ENCODE measurements at regions not wholly inside any gene's neighbourhood (a gene's known extent, or its start where the extent isn't known, plus 50 kb on each side); places are given as distances from the start of the nearest gene placed in this dataset.

DNA sequence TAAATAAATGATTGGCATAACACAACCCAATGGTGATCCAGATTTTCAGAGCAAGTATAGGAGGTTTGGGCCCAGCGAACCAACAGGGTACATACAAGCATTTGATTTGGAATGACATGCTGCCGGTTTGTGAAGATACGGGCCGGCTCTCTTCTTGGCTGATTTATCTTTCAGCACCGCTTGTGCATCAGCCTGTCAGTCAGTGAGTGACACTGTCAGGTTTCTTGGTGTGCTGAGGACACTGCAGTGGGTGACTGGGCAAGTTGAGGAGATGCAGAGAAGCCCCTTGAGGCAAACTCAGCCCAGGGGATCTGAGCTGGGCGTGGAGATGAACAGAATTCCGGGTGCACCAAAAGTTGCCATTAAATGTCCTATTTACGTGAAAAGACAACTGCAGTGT lies 194.5 kb downstream of the SNX10 start:
- no peak overlapping the region for H3K4me3 ChIP-seq (replicated peaks; ENCODE audit: insufficient read depth, low read length)
- no peak for TF ChIP-seq SPI1 (IDR thresholded peaks at IDR 0.05; ENCODE audit: borderline replicate concordance, low read depth)
- TF ChIP-seq, protein P1, sequence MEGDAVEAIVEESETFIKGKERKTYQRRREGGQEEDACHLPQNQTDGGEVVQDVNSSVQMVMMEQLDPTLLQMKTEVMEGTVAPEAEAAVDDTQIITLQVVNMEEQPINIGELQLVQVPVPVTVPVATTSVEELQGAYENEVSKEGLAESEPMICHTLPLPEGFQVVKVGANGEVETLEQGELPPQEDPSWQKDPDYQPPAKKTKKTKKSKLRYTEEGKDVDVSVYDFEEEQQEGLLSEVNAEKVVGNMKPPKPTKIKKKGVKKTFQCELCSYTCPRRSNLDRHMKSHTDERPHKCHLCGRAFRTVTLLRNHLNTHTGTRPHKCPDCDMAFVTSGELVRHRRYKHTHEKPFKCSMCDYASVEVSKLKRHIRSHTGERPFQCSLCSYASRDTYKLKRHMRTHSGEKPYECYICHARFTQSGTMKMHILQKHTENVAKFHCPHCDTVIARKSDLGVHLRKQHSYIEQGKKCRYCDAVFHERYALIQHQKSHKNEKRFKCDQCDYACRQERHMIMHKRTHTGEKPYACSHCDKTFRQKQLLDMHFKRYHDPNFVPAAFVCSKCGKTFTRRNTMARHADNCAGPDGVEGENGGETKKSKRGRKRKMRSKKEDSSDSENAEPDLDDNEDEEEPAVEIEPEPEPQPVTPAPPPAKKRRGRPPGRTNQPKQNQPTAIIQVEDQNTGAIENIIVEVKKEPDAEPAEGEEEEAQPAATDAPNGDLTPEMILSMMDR (IDR thresholded peaks at IDR 0.05; ENCODE audit: insufficient read depth, low read length) = no peak
- TF ChIP-seq, protein P2, sequence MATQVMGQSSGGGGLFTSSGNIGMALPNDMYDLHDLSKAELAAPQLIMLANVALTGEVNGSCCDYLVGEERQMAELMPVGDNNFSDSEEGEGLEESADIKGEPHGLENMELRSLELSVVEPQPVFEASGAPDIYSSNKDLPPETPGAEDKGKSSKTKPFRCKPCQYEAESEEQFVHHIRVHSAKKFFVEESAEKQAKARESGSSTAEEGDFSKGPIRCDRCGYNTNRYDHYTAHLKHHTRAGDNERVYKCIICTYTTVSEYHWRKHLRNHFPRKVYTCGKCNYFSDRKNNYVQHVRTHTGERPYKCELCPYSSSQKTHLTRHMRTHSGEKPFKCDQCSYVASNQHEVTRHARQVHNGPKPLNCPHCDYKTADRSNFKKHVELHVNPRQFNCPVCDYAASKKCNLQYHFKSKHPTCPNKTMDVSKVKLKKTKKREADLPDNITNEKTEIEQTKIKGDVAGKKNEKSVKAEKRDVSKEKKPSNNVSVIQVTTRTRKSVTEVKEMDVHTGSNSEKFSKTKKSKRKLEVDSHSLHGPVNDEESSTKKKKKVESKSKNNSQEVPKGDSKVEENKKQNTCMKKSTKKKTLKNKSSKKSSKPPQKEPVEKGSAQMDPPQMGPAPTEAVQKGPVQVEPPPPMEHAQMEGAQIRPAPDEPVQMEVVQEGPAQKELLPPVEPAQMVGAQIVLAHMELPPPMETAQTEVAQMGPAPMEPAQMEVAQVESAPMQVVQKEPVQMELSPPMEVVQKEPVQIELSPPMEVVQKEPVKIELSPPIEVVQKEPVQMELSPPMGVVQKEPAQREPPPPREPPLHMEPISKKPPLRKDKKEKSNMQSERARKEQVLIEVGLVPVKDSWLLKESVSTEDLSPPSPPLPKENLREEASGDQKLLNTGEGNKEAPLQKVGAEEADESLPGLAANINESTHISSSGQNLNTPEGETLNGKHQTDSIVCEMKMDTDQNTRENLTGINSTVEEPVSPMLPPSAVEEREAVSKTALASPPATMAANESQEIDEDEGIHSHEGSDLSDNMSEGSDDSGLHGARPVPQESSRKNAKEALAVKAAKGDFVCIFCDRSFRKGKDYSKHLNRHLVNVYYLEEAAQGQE (IDR thresholded peaks at IDR 0.05; ENCODE audit: insufficient replicate concordance, low read depth) = no peak
- no peak for TF ChIP-seq POLR2AphosphoS5 (IDR thresholded peaks at IDR 0.05; ENCODE audit: low read depth)
- TF ChIP-seq GABPA (IDR thresholded peaks at IDR 0.05; ENCODE audit: low read depth) = no peak
- no peak overlapping the region for H3K27ac ChIP-seq (replicated peaks)
- DNase-seq (ENCODE audit: low read depth in 1 of 2, low spot score in 1 of 2) = no peak
- peaks cover 2% of the 10 kb centered on the region for H3K27me3 ChIP-seq (ENCODE audit: insufficient read depth, poor library complexity, severe bottlenecking)

DNA sequence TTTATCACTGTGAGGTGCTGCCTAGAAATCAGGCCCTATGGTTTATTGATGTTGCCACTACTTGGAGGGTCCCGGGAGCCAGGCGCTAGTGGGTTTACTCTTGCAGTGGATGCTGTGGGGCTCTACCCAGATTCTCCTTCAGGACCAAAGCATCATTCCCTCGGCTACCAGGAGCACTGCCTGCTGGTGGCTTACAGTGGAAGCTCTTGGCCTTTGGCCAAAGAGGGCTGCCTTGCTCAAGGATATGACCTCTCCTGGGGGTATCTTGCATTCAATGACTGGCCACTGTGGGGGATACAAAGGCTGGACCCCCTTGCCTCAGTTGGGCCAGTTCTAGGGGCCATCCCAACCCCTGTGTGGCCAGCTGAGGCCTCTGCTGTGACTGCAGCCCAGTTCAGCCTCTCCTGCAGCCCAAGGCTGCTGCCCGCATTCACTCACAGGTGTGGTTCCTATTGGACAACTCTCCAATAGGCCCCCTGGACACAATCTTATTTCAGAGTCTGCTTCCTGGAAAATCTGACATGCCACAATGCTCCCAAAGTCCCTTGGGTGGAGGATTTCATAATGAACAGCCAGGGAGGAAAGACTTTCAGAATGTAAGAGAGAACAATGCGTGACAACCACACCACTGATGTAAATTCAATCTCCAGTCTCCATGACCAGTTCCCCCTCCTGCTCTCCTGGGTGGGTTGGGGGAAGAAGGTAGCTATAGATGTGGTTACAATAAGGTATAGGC lies 196.3 kb downstream of the SNX10 start:
- TF ChIP-seq, protein P1 (IDR thresholded peaks at IDR 0.05; ENCODE audit: insufficient read depth, low read length) = no peak
- no peak for TF ChIP-seq POLR2AphosphoS5 (IDR thresholded peaks at IDR 0.05; ENCODE audit: low read depth)
- TF ChIP-seq, protein P2 (IDR thresholded peaks at IDR 0.05; ENCODE audit: insufficient replicate concordance, low read depth) = no peak
- TF ChIP-seq GABPA (IDR thresholded peaks at IDR 0.05; ENCODE audit: low read depth) = no peak
- TF ChIP-seq SPI1 (IDR thresholded peaks at IDR 0.05; ENCODE audit: borderline replicate concordance, low read depth) = no peak
- no peak for DNase-seq (ENCODE audit: low read depth in 1 of 2, low spot score in 1 of 2)
- no peaks in the 10 kb centered on the region for H3K27me3 ChIP-seq (ENCODE audit: insufficient read depth, poor library complexity, severe bottlenecking)

DNA sequence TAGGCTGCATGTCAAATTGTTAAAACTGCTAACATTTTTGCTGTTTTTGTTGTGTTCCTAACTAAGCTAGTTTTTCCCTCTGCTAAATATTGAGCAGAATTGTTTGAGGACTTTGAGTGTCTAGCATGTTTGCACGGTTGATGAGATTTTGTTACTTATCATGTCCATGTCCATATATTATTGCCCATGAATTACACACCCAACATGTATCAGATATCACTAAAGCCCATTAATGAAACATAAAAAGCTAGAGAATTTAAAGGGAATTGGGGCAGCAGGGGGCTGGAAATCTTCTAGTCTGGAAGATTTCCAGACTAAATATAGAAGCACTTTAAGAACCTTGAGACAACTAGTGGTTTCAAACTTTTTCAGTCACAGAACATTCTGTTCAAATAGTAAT lies 197.7 kb downstream of the SNX10 start:
- Histone ChIP-seq H3K27me3 (ENCODE audit: insufficient read depth, poor library complexity, severe bottlenecking) (no peaks in the 10 kb centered on the region), H3K4me3 (replicated peaks; ENCODE audit: insufficient read depth, low read length) (no peak overlapping the region), H3K27ac (replicated peaks) (no peak overlapping the region)
- TF ChIP-seq GABPA (IDR thresholded peaks at IDR 0.05; ENCODE audit: low read depth) (no peak), SPI1 (IDR thresholded peaks at IDR 0.05; ENCODE audit: borderline replicate concordance, low read depth) (no peak), POLR2AphosphoS5 (IDR thresholded peaks at IDR 0.05; ENCODE audit: low read depth) (no peak)
- TF ChIP-seq, protein P2 (IDR thresholded peaks at IDR 0.05; ENCODE audit: insufficient replicate concordance, low read depth) = no peak
- TF ChIP-seq, protein P1 (IDR thresholded peaks at IDR 0.05; ENCODE audit: insufficient read depth, low read length) = no peak
- DNase-seq (ENCODE audit: low read depth in 1 of 2, low spot score in 1 of 2) = no peak

More for the DNA sequence above, 196.3 kb downstream of the SNX10 start:
- no peak overlapping the region for H3K4me3 ChIP-seq (replicated peaks; ENCODE audit: insufficient read depth, low read length)
- H3K27ac ChIP-seq (replicated peaks) = no peak overlapping the region

Measured in HL-60 (cell line).